Anterior cingulate cortex (tissue), 58 donors: ENCODE measurements at regions not wholly inside any gene's neighbourhood (a gene's known extent, or its start where the extent isn't known, plus 50 kb on each side); places are given as distances from the start of the nearest gene placed in this dataset.

Source experiments
- DNase-seq, 58 donors: peaks; one replicate each; lab custom pipeline; 2025; lab: John Stamatoyannopoulos, UW

DNA sequence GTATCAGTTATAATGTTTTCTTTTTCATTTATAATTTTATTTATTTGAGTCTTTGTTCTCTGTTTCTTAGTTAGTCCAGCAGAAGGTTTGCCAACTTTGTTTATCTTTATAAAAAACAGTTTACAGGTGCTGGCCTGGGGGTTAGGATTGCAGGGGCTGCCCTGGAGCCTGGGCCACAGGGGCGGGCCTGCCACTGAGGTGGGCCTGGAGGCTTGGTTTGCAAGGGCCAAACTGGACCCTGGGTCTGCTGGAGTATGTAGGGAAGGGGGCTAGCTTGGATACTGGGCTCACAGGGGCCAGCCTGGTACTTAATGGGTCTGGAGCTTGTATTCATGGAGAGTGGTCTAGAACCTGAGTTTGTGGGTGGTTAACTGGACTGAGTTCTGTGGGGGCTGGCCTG is 789.9 kb upstream of the ADGRL4 start:
- DNase-seq = no peak

DNA sequence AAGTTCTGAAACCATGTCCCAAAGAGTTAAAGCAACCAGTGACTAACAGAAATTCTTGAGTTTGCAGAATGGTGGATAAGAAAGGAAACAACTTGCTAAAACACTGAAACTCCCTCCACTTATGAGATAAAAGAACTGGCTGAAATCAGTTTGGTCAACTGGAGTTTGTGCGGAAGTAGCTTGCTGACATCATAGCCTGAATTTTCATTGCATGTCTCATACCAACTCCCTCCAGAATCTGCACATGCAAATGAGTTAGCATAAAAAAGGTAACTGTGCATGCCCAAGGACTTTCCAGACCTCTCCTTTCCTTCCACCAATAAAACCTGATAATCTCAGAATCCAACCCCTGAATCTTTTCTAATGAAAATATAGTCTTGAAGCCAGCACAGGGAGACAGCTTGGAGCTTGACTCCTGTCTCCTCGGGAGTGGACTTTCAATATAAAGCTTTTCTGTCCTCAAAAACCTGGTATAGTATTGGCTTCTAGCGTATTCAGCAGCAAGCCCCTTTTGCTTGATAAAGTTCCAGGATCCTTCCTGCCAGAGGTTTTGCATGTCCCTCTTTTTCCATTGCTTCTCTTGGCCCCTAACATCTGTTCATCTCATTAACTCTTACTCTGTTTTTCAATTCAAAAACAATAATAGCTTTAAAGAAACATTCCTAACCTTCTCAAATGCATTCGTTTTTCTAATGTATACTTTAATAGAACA is 785.8 kb upstream of the ADGRL4 start:
- DNase-seq = no peak

DNA sequence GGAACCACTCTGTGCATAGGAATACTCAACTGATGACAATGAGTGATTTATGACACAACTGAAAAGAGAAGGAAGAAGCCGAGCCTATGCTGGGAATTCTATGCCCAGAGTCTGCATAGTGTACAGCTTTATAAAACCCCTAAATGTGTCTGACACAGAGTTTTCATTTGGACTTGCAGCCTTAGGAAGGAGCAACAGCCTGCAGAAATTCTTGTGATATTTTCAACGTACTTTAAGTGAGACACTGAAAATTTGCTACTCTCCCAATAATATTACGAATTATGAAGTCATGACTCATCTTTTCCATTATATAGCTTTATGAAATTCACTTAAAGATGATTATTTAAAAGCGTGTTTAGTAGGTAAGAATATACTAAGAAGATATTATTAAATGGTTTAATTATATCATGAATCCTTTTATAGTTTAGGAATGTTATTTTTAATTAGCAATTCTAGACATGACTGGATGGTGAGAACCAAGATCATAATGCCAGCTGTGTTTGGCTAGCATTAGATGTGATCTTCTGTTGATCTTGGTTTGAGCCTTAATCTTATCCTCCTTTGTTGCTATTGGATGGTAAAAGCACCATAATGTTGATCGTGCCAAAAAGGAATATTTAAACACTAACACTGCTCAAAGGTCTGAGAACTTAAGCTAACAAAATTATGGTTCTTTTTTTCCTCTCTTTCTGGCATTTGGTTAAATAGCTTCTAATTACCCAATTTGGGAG is 785.1 kb upstream of the ADGRL4 start:
- no peak for DNase-seq

DNA sequence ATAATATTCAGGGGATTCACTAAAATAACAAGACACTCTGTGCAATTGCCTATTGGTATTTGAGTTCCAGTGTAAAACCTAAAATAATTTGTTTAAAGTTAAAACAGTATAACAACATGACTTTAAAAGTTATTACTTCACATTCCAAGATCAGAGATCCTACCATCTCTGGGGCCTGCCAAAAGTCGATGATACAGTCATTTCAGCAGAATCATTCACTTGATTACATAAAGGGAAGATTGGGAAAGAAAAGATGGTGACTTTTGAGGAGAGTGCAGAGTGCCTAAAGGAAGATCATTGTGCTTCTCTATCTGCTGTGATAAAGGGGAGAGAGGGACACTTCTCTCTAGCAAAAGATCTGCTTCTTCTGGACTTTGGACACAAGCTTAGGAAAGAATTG is 784.4 kb upstream of the ADGRL4 start:
- DNase-seq = no peak

DNA sequence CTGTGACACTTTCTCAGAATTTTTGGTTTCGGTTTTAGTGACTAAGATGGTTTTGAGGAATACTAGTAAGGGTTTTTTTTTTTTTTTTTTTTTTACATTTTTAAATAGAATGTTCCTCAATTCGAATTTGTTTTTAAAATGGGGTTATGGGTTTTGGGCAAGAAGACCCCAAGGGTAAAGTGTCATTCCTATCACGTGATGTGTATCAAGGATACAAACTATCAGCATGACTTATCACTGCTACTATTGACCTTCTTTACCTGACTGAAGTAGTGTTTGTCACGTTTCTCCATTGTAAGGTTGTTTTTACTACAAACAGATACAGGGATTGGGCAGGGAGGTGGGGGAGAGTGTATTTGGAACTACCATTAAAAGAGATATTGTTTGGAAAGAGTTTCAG is 781.1 kb upstream of the ADGRL4 start:
- DNase-seq = no peak

DNA sequence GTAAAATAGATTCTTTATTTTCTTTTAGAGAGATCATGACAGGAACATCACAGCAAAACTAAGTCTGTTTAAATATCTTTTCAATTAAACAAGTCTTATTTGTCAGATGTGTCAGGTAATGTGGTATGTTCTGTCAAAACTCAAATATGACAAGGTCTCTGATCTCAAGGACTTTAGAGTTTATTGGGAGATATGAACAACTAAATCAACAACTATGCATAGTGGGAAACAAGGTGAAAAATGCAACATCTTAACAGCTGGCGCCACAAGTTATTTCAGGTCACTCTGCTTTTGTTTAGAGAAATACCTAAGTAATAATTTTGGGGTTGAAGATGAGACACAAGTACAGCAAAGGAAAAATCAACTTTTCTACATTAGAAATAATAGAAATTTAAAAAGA is 779.4 kb upstream of the ADGRL4 start:
- no peak for DNase-seq

DNA sequence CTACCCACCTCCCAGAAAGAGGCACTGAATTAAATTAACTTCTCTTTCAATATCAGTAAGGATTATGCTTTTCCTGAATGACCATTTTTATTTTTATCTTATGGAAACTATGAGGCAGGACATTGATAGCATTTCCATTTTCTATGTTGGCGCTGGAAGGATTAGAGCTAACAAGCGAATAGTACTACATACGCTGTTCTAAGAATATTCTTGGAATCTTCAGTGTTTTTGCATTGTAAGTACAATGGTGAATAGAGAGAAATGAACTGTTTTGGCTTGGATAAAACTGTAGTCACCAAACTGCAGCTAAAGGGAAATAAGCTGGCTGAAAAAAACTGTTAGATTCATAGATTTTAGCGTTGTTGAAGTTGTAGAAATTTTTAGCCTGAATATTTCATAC is 779.0 kb upstream of the ADGRL4 start:
- DNase-seq = no peak

DNA sequence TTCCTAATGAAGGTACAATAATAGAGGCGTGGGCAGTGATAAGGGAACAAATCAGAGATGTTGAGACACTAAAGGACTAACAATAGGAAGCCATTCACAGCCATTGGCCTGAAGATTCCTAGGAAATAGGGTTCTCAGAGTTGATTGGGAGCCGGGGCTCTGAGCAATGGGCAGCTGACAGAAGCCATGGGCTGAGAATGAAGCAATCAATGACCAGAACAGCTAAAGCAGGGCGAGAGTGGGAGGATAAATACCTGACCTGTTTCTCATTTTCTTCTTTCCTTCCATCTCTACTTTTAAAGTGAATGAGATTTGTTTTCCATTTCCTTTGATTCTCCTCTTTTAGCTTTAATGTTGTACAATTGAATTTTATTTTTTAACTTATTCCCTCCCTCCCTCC is 774.7 kb upstream of the ADGRL4 start:
- DNase-seq = no peak

DNA sequence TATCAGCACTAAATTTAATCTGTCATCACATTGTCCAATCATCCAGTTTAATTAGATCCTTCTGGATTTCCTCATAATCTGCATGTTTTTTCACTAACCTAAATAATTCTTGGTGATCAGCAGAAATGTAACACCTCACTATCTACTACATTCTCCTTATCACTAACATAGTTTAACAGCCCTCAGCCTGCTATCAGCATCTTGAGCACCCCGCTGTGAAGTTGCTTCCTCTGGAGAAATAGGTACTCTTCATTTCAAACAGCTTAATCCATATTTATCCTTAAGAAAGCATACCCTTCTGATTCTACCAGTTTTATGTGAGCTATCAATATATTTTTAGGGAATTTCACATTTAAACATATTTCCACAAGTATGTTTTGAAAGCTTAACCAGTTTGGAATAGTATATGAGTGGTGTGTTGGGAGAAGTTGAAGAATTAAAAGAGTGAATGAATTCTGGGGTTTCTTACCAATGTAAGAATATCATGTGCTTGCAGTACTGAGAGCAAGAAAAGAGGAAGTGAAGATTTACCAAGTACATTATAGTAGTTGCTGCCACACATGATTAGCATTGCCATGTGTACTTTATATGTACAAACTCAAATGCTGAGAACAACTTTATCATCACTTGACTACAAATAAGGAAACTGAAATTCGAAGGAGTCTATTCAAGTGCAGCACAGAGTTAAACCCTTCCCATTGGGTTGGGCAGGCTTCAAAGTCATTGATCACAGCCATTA is 771.1 kb upstream of the ADGRL4 start:
- no peak for DNase-seq

DNA sequence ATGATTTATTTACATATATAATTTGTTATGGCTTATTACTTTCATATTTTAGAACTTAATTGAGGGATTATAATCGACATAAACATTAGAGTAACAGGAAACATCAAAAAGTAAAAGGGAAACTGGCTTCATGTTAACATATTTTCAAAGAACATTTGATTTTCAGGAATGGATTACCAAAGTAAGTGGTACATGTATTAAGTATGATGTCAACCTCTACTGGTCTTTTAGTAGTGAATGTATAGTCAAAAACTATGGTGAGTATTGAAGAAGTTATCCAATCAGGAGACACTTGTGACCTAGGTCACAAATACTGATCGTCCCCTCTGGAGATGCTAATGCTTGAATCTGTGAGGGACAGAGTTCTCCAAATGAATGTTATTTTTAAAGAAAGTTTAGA is 768.9 kb upstream of the ADGRL4 start:
- no peak for DNase-seq

DNA sequence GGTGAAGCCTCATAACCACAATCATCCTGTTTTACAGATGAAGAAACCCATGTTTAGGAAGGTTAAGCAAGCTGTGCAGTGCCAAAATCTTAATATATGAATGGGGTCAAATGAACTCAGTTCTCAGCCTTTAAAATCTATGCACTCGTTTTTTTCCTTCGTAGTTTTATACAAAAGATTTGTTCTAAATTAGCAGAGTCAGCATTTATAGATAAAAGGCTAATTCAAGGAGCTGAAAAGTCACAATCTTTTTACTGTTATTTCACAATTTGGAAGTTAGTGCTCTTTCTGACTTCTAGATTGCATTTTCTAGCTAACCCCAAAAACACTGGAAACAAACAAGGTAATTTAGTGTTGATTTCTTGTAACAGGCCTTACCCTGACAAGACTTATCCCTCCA is 766.9 kb upstream of the ADGRL4 start:
- DNase-seq = no peak

DNA sequence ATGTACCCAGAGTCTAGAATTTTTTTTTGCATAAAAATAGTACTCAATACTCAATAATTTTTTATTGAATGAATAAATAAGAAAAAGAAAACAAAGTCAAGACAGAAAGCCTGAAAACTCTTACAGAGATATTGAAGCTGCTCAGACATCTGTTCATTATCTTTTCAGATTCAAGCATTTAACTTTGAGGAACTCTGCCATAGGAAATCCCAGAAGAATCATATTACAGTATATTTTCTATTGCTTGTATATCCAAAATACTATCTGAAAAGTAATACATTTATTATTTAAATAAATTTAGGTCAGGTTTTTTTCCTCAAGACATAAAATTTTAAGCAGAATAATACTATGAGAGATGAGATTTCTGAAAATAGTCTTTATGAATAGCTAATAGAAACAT is 755.9 kb upstream of the ADGRL4 start:
- DNase-seq = no peak

DNA sequence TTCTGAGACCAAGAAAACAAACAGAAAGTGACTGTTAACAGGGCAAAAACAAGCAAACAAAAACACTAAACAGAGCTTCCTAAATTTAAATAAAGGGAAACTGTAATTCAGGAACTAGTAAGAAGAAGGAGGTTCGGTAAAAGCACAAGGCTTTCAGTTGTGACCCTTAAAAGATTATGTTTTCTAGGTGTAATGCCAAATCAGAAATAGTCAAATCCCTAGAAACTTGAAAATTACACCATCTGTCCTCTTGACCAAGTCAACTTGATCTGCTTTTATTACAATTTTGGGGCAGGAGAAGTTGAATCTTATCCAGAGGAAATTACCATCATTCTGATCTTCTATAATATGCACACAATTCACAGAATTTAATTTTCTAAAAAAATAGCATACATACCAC is 754.0 kb upstream of the ADGRL4 start:
- DNase-seq = no peak

DNA sequence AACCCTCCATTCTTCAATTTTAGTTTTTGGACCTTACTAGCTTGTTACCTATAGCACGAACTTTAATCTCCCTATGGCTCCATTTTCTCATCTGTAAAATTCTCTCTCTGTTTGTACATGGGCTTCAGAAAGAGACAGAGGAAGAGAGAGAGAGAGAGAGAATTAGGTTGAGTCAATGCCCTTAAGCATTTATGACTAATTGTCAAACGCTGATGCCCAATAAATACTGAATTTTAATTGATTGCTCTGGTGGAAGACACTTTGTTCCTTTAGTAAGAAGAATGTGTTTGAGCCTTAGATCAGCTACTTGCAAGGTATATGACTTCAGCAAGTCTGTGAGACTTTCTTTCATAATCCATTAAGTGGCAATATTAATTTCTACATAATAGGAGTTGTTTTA is 743.1 kb upstream of the ADGRL4 start:
- no peak for DNase-seq

DNA sequence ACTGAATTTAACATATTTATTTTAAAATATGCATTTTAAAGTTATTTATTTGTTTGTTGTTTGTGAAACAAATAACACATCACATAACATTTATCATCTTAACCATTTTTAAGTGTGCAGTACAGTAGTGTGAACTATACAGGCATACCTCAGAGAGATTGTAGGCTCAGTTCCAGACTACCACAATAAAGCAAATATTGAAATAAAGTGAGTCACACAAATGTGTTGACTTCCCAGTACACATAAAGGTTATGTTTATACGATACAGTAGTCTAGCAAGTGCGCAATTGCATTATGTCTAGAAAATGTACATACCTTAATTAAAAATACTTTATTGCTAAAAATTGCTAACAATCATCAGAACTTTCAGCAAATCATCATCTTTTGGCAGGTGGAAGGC is 739.4 kb upstream of the ADGRL4 start:
- DNase-seq = no peak

DNA sequence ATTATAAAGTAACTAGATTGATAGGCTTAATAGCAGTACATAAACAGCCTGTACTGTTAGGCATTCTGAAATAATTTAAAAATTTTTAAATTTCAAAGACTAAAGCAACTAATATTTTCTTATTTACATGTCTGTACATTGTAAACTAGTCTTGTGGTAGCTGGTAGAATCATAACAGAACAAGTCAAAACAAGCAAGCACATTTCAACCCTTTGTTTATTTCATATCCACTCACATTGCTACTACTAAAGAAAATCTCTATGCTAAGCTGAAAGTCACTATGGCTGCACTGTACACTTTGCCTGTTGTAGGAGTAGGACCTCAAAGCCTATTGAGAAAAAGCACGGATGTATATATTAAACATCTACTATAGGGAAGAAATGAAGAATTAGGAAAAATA is 738.2 kb upstream of the ADGRL4 start:
- no peak for DNase-seq

DNA sequence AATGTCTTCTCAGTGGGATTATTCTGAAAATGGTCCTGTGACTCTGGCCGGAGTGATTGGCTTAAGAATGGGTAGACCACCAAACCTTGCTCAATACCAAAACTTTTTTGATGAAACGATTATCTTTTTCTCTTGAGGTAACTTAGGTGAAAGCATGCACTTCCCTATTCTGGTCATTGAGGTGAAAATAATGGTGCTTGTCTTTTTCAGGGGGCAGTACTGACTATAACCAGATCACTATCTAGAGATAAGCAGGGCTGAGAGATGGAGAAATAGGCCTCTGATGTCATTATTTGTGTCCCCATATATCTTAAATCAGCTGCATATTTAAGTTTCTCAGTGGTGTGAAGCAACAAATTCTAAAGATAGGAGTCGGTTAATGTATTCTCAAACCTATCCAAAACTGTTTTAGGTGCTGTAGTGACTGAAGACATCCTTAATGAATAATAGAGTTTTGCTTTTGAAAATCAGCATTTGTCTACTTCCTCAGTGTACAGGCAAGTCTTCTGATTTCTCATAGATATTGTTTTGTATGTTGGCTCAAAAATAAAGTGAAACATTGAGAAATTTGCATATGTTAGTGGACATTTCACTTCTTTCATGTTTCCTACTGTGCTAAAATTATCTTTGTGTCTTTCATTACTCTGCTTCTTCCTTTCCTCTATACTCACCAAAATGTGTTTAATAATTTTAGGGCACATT is 735.3 kb upstream of the ADGRL4 start:
- DNase-seq = no peak

DNA sequence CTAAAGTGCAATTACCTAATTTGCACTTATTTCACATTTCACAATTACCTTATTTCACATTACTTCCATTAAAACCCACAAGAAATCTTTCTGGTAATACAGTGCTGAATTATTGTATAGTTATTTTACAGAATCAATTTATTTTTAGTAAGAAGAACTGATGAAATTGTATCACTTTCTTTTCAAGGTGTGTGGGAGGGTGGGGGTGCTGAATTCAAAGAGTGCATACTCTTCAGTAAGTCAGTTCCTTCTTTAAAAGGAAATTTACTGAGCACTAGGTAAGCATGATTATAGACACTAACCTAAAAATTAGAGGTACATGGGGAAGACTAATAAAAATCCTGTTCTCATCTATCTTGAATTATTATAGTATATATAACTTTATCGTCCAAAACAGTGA is 731.6 kb upstream of the ADGRL4 start:
- DNase-seq = no peak

DNA sequence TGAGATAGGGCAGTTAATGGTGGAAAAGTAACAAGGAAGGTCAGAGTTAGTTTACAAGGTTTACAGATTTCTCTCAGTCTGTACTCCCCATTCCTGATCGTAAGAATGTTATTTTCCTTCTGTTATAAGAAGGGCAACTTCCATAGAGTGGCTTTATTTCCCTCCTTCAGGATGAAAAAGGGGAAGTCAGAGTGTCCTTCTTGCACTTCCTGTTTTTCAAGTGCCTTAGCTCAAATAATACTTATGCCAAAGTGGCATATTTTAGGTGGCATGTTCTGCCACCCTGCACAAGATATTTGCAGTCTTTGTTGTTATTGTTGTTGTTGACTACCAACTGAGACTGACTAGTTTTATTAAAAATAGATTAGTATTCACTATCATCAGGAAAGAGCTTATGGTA is 730.7 kb upstream of the ADGRL4 start:
- no peak for DNase-seq

DNA sequence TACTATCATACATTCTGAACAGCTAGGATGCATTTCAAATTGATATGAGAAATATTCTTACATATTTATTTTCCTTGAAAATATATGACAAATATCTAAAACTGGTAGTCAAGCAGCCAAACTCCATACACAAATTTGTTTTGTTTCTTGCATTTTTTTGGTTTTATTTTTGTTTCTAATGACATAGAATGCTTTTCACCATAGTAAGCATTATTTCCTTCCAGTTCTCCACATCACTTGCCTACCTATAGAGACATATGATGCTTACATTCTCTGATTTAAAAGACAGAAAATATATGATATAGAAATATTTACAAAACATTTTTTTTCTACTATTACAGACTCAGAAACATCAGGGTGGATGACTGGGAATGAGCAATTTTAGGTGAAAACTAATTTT is 726.4 kb upstream of the ADGRL4 start:
- no peak for DNase-seq

DNA sequence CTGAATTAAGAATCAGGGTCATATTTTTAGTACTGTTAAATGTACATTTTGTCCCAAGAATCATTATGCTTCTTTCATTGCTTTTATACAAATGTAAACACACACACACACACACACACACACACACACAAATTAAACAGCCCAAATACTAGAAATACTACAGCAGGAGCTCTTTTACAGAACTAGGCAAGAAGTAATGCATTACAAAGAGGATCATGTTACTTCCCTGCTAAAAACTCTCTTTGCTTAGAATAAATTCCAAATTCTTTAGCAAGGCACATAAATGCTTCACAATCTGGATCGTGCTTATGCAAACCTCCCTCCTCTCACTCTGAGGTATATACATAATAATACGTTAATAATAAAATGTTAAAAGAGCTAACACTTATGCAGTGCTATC is 720.4 kb upstream of the ADGRL4 start:
- no peak for DNase-seq
